Left lung (tissue), 4 donors: ENCODE measurements at regions not wholly inside any gene's neighbourhood (a gene's known extent, or its start where the extent isn't known, plus 50 kb on each side); places are given as distances from the start of the nearest gene placed in this dataset.

Experiments used
- ATAC-seq: fragments of 200-7000 bp; cut with Tn5 transposase; one replicate; pipeline ENCODE4 v1.9.1; 2020; ENCODE audit warnings: moderate library complexity
- DNase-seq, 4 donors: peaks; one replicate each; pipeline ENCODE4 v3.0.0-alpha.2; 2013 to 2020
- H3K27ac ChIP-seq, 2 donors: fragments of 200-600 bp; sonication (generic) in 1 of 2; one replicate each; pipeline versions ENCODE4 v1.5.0 to v1.8.0; 2020 to 2021
- H3K27me3 ChIP-seq, 2 donors: fragments of 200-600 bp; sonication (generic) in 1 of 2; one replicate each; pipeline versions ENCODE4 v1.5.0 to v1.8.0; 2020 to 2021
- H3K36me3 ChIP-seq, 2 donors: fragments of 200-600 bp; sonication (generic) in 1 of 2; one replicate each; pipeline versions ENCODE4 v1.5.0 to v1.8.0; 2020 to 2021
- H3K4me1 ChIP-seq, 2 donors: fragments of 200-600 bp; one replicate each; pipeline ENCODE4 v1.8.0; 2021
- H3K4me3 ChIP-seq, 2 donors: fragments of 200-600 bp; sonication (generic) in 1 of 2; one replicate each; pipeline versions ENCODE4 v1.5.0 to v1.8.0; 2020 to 2021; ENCODE audit warnings: mild to moderate bottlenecking in 1 of 2
- H3K9me3 ChIP-seq, 2 donors: fragments of 200-600 bp; sonication (generic) in 1 of 2; one replicate each; pipeline versions ENCODE4 v1.5.0 to v1.8.0; 2020 to 2021
- CTCF ChIP-seq, 2 donors: fragments of 200-600 bp; sonication (generic) in 1 of 2; IDR thresholded peaks; one replicate each; pipeline versions ENCODE4 v1.5.0 to v1.8.0; 2021; ENCODE audit warnings: antibody characterized with exemption in 2 of 2
- intact Hi-C, 2 donors: fragments of 100-400 bp; cut with DNase I; formaldehyde crosslinking; loops; one replicate each; pipeline versions ENCODE4 v1.11.2 to v1.14.2; 2022
- donor health status: DM: no; HTN: yes; CAD: no.
- donor health status: DM: no; HTN: no; CAD: no.

- H3K4me1 ChIP-seq = no peaks in the 10 kb centered on the region
- no peaks in the 10 kb centered on the region for H3K9me3 ChIP-seq
- H3K4me3 ChIP-seq = no peak overlapping the region
- no peak overlapping the region for H3K27ac ChIP-seq
- no peaks in the 10 kb centered on the region for H3K36me3 ChIP-seq
- intact Hi-C loops = no loop called here
- no peak for ATAC-seq
- no peaks in the 10 kb centered on the region for H3K27me3 ChIP-seq
- no peak for TF ChIP-seq CTCF (IDR thresholded peaks at IDR 0.05)
- no peak for DNase-seq
Observed at GRCh38 chr6:132140189-132140588, 189.0 kb upstream of the CCN2 start.

GRCh38 chr6:132139611-132140010, 188.4 kb upstream of the CCN2 start:
- DNase-seq (no peak), ATAC-seq (no peak)
- H3K27me3 ChIP-seq = no peaks in the 10 kb centered on the region
- no peaks in the 10 kb centered on the region for H3K4me1 ChIP-seq
- no peaks in the 10 kb centered on the region for H3K9me3 ChIP-seq
- H3K27ac ChIP-seq = no peak overlapping the region
- no peaks in the 10 kb centered on the region for H3K36me3 ChIP-seq
- no peak overlapping the region for H3K4me3 ChIP-seq
- no peak for TF ChIP-seq CTCF (IDR thresholded peaks at IDR 0.05)
- intact Hi-C loops = no loop called here

GRCh38 chr6:132136981-132137380, 185.8 kb upstream of the CCN2 start:
- H3K27me3 ChIP-seq = no peaks in the 10 kb centered on the region
- H3K9me3 ChIP-seq = no peaks in the 10 kb centered on the region
- DNase-seq (no peak), ATAC-seq (no peak)
- no peak overlapping the region for H3K4me3 ChIP-seq
- TF ChIP-seq CTCF (IDR thresholded peaks at IDR 0.05) = no peak
- H3K4me1 ChIP-seq = peaks cover 0 to 7% of the 10 kb centered on the region in 2 donors
- H3K36me3 ChIP-seq = no peaks in the 10 kb centered on the region
- intact Hi-C loops = no loop called here
- no peak overlapping the region for H3K27ac ChIP-seq

GRCh38 chr6:132135409-132135808, 184.2 kb upstream of the CCN2 start:
- peaks cover 0 to 10% of the 10 kb centered on the region in 2 donors for H3K4me1 ChIP-seq
- intact Hi-C loops = no loop called here
- no peak for DNase-seq
- no peak for ATAC-seq
- no peaks in the 10 kb centered on the region for H3K9me3 ChIP-seq
- no peaks in the 10 kb centered on the region for H3K36me3 ChIP-seq
- TF ChIP-seq CTCF (IDR thresholded peaks at IDR 0.05) = no peak
- no peak overlapping the region for H3K27ac ChIP-seq
- no peak overlapping the region for H3K4me3 ChIP-seq
- no peaks in the 10 kb centered on the region for H3K27me3 ChIP-seq

GRCh38 chr6:132133736-132134445, 182.7 kb upstream of the CCN2 start:
- no peak for TF ChIP-seq CTCF (IDR thresholded peaks at IDR 0.05)
- Histone ChIP-seq H3K27ac (no peak overlapping the region), H3K4me3 (no peak overlapping the region), H3K36me3 (no peaks in the 10 kb centered on the region), H3K4me1 (peaks cover 0 to 10% of the 10 kb centered on the region in 2 donors), H3K9me3 (no peaks in the 10 kb centered on the region), H3K27me3 (no peaks in the 10 kb centered on the region)
- intact Hi-C loops = no loop called here
- ATAC-seq (no peak), DNase-seq (no peak)
